GM23338 (cell line): ENCODE measurements at regions not wholly inside any gene's neighbourhood (a gene's known extent, or its start where the extent isn't known, plus 50 kb on each side); places are given as distances from the start of the nearest gene placed in this dataset.

ENCODE experiments used
- ATAC-seq: fragments of 200-7000 bp; cut with Tn5 transposase; 3 replicates; pipeline ENCODE4 v1.9.1; 2020
- DNase-seq: peaks from one replicate; pipeline ENCODE4 v3.0.0-alpha.2; 2015; ENCODE audit warnings: low spot score
- H2AFZ ChIP-seq: fragments of 200-600 bp; sonication (generic); 2 replicates; pipeline ENCODE4 v1.8.0; 2016; ENCODE audit warnings: antibody characterized with exemption, mild to moderate bottlenecking, moderate library complexity
- H3F3A ChIP-seq: fragments of 200-600 bp; sonication (generic); replicated peaks from 2 replicates; pipeline ENCODE4 v1.8.0; 2017; ENCODE audit warnings: antibody characterized with exemption, mixed run types, low read depth
- H3K27ac ChIP-seq: fragments of 200-600 bp; sonication (generic); 2 replicates; pipeline ENCODE4 v1.6.1; 2016; ENCODE audit warnings: low read depth
- H3K27me3 ChIP-seq: fragments of 200-600 bp; sonication (generic); 2 replicates; pipeline ENCODE4 v1.8.0; 2016; ENCODE audit warnings: mild to moderate bottlenecking, mixed run types, moderate library complexity; ENCODE audit not compliant: insufficient read depth
- H3K36me3 ChIP-seq: fragments of 200-600 bp; sonication (generic); 2 replicates; pipeline ENCODE4 v1.8.0; 2016; ENCODE audit warnings: mild to moderate bottlenecking; ENCODE audit not compliant: insufficient read depth
- H3K4me1 ChIP-seq: fragments of 200-600 bp; sonication (generic); 2 replicates; pipeline ENCODE4 v1.8.0; 2016; ENCODE audit warnings: mild to moderate bottlenecking, moderate library complexity; ENCODE audit not compliant: insufficient read depth
- H3K4me2 ChIP-seq: fragments of 200-600 bp; sonication (generic); 2 replicates; pipeline ENCODE4 v1.7.1; 2017; ENCODE audit warnings: mixed run types
- H3K4me3 ChIP-seq: fragments of 200-600 bp; sonication (generic); 2 replicates; pipeline ENCODE4 v1.6.1; 2016; ENCODE audit warnings: mixed run types
- H3K79me2 ChIP-seq: fragments of 200-600 bp; sonication (generic); replicated peaks from 2 replicates; pipeline ENCODE4 v1.8.0; 2017; ENCODE audit warnings: mild to moderate bottlenecking; ENCODE audit not compliant: insufficient read depth
- H3K9me2 ChIP-seq: fragments of 200-600 bp; sonication (generic); 2 replicates; pipeline ENCODE4 v1.8.0; 2017; ENCODE audit not compliant: insufficient read depth
- H4K20me1 ChIP-seq: fragments of 200-600 bp; sonication (generic); replicated peaks from 2 replicates; pipeline ENCODE4 v1.8.0; 2017; ENCODE audit warnings: mild to moderate bottlenecking; ENCODE audit not compliant: insufficient read depth
- H3K27ac Mint-ChIP-seq: 2 replicates; pipeline ENCODE4 v1.8.0; 2020; ENCODE audit warnings: inconsistent platforms, mild to moderate bottlenecking, moderate library complexity, mixed read lengths
- H3K27me3 Mint-ChIP-seq: 3 replicates; pipeline ENCODE4 v1.8.0; 2022; ENCODE audit warnings: low read depth, mild to moderate bottlenecking, moderate library complexity, mixed read lengths, inconsistent platforms; ENCODE audit not compliant: insufficient read depth, poor library complexity
- H3K36me3 Mint-ChIP-seq: 3 replicates; pipeline ENCODE4 v1.8.0; 2021; ENCODE audit warnings: low read depth, mild to moderate bottlenecking, inconsistent platforms, moderate library complexity, mixed read lengths
- H3K4me1 Mint-ChIP-seq: 3 replicates; pipeline ENCODE4 v1.8.0; 2020; ENCODE audit warnings: mild to moderate bottlenecking, inconsistent platforms, mixed read lengths
- H3K4me3 Mint-ChIP-seq: 3 replicates; pipeline ENCODE4 v1.8.0; 2021; ENCODE audit warnings: moderate library complexity, mild to moderate bottlenecking, inconsistent platforms, mixed read lengths
- H3K9me3 Mint-ChIP-seq: 3 replicates; pipeline ENCODE4 v1.8.0; 2020; ENCODE audit warnings: moderate library complexity, mild to moderate bottlenecking, inconsistent platforms, mixed read lengths
- CREB1 ChIP-seq: fragments of 250-450 bp; sonication (Bioruptor Pico); IDR thresholded peaks from 2 replicates; pipeline ENCODE4 v1.5.0; 2020; ENCODE audit warnings: low read depth, mild to moderate bottlenecking, moderate library complexity
- EZH2 ChIP-seq: fragments of 200-600 bp; sonication (generic); IDR thresholded peaks from one replicate; pipeline ENCODE4 v1.8.0; 2017; ENCODE audit warnings: antibody characterized with exemption, mild to moderate bottlenecking, low read depth; ENCODE audit not compliant: unreplicated experiment
- JUNB ChIP-seq: IDR thresholded peaks from one replicate; pipeline ENCODE4 v1.6.1; 2016; ENCODE audit warnings: antibody characterized with exemption; ENCODE audit not compliant: unreplicated experiment
- NANOG ChIP-seq: IDR thresholded peaks from 2 replicates; pipeline ENCODE4 v1.6.1; 2016; ENCODE audit warnings: antibody characterized with exemption, borderline replicate concordance
- STAT1 ChIP-seq: IDR thresholded peaks from one replicate; pipeline ENCODE4 v1.6.1; 2016; ENCODE audit warnings: antibody characterized with exemption; ENCODE audit not compliant: unreplicated experiment
- TF ChIP-seq, protein P1 (sequence below): fragments of 250-450 bp; sonication (Bioruptor Pico); IDR thresholded peaks from 2 replicates; pipeline ENCODE4 v1.5.0; 2020; ENCODE audit warnings: mild to moderate bottlenecking, moderate library complexity
- TF ChIP-seq, protein P2 (sequence below), 2 experiments: fragments of 200-600 bp in 1 of 2; sonication (generic) in 1 of 2; conservative IDR thresholded peaks; 2 replicates each; pipeline versions ENCODE4 v1.5.1 to v1.6.1; 2016 to 2017; ENCODE audit warnings: antibody characterized with exemption in 2 of 2, low read depth in 2 of 2, mild to moderate bottlenecking in 2 of 2, moderate library complexity in 1 of 2
- TF ChIP-seq, protein P3 (sequence below): IDR thresholded peaks from 2 replicates; pipeline ENCODE4 v1.6.1; 2016; ENCODE audit warnings: antibody characterized with exemption
- TF ChIP-seq, protein P4 (sequence below): IDR thresholded peaks from one replicate; pipeline ENCODE4 v1.6.1; 2018; ENCODE audit warnings: antibody characterized with exemption; ENCODE audit not compliant: unreplicated experiment

DNA sequence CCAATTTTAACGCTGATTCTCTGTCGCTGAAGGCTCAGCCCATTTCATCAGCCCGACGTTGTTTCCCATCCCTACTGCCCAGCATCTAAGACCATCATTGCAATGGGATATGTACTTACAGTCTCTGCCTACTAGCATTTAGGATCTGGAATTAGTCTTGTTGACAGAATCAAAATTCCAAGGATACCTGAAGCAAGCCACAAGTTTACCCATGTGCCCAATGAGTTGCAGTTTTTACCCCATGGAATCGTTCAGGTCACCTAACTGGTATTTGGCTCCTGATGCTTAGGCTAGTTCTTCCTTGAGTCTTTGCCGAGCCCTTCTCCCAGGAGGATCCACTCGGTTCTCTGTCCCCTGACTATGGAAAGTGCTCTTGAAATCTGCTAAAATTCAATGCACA lies 276.8 kb downstream of the DNAJB9 start (continued):
- TF ChIP-seq, protein P1, sequence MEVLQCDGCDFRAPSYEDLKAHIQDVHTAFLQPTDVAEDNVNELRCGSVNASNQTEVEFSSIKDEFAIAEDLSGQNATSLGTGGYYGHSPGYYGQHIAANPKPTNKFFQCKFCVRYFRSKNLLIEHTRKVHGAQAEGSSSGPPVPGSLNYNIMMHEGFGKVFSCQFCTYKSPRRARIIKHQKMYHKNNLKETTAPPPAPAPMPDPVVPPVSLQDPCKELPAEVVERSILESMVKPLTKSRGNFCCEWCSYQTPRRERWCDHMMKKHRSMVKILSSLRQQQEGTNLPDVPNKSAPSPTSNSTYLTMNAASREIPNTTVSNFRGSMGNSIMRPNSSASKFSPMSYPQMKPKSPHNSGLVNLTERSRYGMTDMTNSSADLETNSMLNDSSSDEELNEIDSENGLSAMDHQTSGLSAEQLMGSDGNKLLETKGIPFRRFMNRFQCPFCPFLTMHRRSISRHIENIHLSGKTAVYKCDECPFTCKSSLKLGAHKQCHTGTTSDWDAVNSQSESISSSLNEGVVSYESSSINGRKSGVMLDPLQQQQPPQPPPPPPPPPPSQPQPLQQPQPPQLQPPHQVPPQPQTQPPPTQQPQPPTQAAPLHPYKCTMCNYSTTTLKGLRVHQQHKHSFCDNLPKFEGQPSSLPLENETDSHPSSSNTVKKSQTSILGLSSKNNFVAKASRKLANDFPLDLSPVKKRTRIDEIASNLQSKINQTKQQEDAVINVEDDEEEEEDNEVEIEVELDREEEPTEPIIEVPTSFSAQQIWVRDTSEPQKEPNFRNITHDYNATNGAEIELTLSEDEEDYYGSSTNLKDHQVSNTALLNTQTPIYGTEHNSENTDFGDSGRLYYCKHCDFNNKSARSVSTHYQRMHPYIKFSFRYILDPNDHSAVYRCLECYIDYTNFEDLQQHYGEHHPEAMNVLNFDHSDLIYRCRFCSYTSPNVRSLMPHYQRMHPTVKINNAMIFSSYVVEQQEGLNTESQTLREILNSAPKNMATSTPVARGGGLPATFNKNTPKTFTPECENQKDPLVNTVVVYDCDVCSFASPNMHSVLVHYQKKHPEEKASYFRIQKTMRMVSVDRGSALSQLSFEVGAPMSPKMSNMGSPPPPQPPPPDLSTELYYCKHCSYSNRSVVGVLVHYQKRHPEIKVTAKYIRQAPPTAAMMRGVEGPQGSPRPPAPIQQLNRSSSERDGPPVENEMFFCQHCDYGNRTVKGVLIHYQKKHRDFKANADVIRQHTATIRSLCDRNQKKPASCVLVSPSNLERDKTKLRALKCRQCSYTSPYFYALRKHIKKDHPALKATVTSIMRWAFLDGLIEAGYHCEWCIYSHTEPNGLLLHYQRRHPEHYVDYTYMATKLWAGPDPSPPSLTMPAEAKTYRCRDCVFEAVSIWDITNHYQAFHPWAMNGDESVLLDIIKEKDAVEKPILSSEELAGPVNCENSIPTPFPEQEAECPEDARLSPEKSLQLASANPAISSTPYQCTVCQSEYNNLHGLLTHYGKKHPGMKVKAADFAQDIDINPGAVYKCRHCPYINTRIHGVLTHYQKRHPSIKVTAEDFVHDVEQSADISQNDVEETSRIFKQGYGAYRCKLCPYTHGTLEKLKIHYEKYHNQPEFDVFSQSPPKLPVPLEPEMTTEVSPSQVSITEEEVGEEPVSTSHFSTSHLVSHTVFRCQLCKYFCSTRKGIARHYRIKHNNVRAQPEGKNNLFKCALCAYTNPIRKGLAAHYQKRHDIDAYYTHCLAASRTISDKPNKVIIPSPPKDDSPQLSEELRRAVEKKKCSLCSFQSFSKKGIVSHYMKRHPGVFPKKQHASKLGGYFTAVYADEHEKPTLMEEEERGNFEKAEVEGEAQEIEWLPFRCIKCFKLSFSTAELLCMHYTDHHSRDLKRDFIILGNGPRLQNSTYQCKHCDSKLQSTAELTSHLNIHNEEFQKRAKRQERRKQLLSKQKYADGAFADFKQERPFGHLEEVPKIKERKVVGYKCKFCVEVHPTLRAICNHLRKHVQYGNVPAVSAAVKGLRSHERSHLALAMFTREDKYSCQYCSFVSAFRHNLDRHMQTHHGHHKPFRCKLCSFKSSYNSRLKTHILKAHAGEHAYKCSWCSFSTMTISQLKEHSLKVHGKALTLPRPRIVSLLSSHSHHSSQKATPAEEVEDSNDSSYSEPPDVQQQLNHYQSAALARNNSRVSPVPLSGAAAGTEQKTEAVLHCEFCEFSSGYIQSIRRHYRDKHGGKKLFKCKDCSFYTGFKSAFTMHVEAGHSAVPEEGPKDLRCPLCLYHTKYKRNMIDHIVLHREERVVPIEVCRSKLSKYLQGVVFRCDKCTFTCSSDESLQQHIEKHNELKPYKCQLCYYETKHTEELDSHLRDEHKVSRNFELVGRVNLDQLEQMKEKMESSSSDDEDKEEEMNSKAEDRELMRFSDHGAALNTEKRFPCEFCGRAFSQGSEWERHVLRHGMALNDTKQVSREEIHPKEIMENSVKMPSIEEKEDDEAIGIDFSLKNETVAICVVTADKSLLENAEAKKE (CRISPR knock-in tag): no peak
- TF ChIP-seq STAT1 (no peak), JUNB (no peak), EZH2 (no peak)

DNA sequence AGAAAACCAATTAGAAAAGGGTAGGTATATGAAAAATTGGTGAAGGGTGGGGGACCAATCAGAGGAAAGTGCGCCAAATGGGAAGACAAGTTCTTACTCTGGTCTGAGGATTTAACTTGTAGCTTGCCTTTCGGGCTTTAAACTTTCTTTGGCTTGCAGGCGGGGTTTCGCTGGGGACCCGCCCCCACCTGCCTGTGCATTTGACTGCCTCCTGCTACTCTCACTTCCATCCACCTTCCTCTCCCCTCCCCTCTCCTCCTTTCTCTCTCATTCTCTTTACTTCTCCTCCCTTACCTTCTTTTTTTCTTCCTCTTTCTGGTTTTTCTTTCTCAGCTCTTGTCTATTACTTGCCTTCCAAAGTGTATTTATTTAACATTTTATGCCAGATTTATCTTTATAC lies 278.8 kb downstream of the DNAJB9 start:
- peak overlapping the region; percentile 66; the same call in 1 of the 2 replicates for H2AFZ ChIP-seq
- Mint-ChIP-seq H3K4me1 (peaks cover 7% of the 10 kb centered on the region; the same call in 2 of the 3 replicates), H3K27ac (no peak overlapping the region), H3K4me3 (no peak overlapping the region), H3K27me3 (peaks cover 1% of the 10 kb centered on the region), H3K9me3 (no peaks in the 10 kb centered on the region), H3K36me3 (no peaks in the 10 kb centered on the region)
- no peaks in the 10 kb centered on the region for H3K4me1 ChIP-seq
- 0 out of 2 replicates have a peak, but pooled peaks cover 4% of the 10 kb centered on the region for H3K9me2 ChIP-seq
- no peak overlapping the region for H3K4me2 ChIP-seq
- TF ChIP-seq, protein P2, sequence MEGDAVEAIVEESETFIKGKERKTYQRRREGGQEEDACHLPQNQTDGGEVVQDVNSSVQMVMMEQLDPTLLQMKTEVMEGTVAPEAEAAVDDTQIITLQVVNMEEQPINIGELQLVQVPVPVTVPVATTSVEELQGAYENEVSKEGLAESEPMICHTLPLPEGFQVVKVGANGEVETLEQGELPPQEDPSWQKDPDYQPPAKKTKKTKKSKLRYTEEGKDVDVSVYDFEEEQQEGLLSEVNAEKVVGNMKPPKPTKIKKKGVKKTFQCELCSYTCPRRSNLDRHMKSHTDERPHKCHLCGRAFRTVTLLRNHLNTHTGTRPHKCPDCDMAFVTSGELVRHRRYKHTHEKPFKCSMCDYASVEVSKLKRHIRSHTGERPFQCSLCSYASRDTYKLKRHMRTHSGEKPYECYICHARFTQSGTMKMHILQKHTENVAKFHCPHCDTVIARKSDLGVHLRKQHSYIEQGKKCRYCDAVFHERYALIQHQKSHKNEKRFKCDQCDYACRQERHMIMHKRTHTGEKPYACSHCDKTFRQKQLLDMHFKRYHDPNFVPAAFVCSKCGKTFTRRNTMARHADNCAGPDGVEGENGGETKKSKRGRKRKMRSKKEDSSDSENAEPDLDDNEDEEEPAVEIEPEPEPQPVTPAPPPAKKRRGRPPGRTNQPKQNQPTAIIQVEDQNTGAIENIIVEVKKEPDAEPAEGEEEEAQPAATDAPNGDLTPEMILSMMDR (conservative IDR thresholded peaks at IDR 0.05; ENCODE audit: low read depth in 2 of 2): no peak
- TF ChIP-seq, protein P3, sequence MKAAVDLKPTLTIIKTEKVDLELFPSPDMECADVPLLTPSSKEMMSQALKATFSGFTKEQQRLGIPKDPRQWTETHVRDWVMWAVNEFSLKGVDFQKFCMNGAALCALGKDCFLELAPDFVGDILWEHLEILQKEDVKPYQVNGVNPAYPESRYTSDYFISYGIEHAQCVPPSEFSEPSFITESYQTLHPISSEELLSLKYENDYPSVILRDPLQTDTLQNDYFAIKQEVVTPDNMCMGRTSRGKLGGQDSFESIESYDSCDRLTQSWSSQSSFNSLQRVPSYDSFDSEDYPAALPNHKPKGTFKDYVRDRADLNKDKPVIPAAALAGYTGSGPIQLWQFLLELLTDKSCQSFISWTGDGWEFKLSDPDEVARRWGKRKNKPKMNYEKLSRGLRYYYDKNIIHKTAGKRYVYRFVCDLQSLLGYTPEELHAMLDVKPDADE: no peak
- TF ChIP-seq NANOG (no peak), EZH2 (no peak), CREB1 (CRISPR knock-in tag) (no peak)
- TF ChIP-seq, protein P4, sequence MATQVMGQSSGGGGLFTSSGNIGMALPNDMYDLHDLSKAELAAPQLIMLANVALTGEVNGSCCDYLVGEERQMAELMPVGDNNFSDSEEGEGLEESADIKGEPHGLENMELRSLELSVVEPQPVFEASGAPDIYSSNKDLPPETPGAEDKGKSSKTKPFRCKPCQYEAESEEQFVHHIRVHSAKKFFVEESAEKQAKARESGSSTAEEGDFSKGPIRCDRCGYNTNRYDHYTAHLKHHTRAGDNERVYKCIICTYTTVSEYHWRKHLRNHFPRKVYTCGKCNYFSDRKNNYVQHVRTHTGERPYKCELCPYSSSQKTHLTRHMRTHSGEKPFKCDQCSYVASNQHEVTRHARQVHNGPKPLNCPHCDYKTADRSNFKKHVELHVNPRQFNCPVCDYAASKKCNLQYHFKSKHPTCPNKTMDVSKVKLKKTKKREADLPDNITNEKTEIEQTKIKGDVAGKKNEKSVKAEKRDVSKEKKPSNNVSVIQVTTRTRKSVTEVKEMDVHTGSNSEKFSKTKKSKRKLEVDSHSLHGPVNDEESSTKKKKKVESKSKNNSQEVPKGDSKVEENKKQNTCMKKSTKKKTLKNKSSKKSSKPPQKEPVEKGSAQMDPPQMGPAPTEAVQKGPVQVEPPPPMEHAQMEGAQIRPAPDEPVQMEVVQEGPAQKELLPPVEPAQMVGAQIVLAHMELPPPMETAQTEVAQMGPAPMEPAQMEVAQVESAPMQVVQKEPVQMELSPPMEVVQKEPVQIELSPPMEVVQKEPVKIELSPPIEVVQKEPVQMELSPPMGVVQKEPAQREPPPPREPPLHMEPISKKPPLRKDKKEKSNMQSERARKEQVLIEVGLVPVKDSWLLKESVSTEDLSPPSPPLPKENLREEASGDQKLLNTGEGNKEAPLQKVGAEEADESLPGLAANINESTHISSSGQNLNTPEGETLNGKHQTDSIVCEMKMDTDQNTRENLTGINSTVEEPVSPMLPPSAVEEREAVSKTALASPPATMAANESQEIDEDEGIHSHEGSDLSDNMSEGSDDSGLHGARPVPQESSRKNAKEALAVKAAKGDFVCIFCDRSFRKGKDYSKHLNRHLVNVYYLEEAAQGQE: no peak
- no peaks in the 10 kb centered on the region for H3K27me3 ChIP-seq
- no peaks in the 10 kb centered on the region for H3K36me3 ChIP-seq
- no peaks in the 10 kb centered on the region for H3F3A ChIP-seq
- no peaks in the 10 kb centered on the region for H4K20me1 ChIP-seq
- DNase-seq (peak; percentile 28), ATAC-seq (peak; percentile 54)
- H3K79me2 ChIP-seq: no peaks in the 10 kb centered on the region
- no peak overlapping the region for H3K27ac ChIP-seq
- H3K4me3 ChIP-seq: no peak overlapping the region
